Cardiac muscle cell (in vitro differentiated cells and primary cell): ENCODE measurements at regions not wholly inside any gene's neighbourhood (a gene's known extent, or its start where the extent isn't known, plus 50 kb on each side); places are given as distances from the start of the nearest gene placed in this dataset.

Experiments
- DNase-seq, 2 donors: peaks; one replicate each; pipeline versions ENCODE4 v3.0.0 to v3.0.0-alpha.2; 2010 to 2017; ENCODE audit warnings: low read depth in 1 of 2, low spot score in 1 of 2
- H3K27ac ChIP-seq: fragments of 200-600 bp; sonication (generic); 2 replicates; pipeline ENCODE4 v1.5.1; 2016
- H3K27me3 ChIP-seq: fragments of 200-600 bp; sonication (generic); 2 replicates; pipeline ENCODE4 v1.6.0; 2016; ENCODE audit warnings: control low read depth
- H3K36me3 ChIP-seq: fragments of 200-600 bp; sonication (generic); 2 replicates; pipeline ENCODE4 v1.5.1; 2016; ENCODE audit warnings: control low read depth
- H3K4me1 ChIP-seq: fragments of 200-600 bp; sonication (generic); 2 replicates; pipeline ENCODE4 v1.8.1; 2017; ENCODE audit warnings: low read depth, mild to moderate bottlenecking, mixed run types
- H3K4me3 ChIP-seq: fragments of 200-600 bp; sonication (generic); 2 replicates; pipeline ENCODE4 v1.5.1; 2016; ENCODE audit warnings: mild to moderate bottlenecking
- H3K9me3 ChIP-seq: fragments of 200-600 bp; sonication (generic); 2 replicates; pipeline ENCODE4 v1.5.1; 2017; ENCODE audit warnings: low read depth, mild to moderate bottlenecking, control low read depth
- CTCF ChIP-seq: IDR thresholded peaks from 2 replicates; pipeline ENCODE4 v1.5.1; 2012; ENCODE audit warnings: low read depth, mild to moderate bottlenecking, low read length

DNA sequence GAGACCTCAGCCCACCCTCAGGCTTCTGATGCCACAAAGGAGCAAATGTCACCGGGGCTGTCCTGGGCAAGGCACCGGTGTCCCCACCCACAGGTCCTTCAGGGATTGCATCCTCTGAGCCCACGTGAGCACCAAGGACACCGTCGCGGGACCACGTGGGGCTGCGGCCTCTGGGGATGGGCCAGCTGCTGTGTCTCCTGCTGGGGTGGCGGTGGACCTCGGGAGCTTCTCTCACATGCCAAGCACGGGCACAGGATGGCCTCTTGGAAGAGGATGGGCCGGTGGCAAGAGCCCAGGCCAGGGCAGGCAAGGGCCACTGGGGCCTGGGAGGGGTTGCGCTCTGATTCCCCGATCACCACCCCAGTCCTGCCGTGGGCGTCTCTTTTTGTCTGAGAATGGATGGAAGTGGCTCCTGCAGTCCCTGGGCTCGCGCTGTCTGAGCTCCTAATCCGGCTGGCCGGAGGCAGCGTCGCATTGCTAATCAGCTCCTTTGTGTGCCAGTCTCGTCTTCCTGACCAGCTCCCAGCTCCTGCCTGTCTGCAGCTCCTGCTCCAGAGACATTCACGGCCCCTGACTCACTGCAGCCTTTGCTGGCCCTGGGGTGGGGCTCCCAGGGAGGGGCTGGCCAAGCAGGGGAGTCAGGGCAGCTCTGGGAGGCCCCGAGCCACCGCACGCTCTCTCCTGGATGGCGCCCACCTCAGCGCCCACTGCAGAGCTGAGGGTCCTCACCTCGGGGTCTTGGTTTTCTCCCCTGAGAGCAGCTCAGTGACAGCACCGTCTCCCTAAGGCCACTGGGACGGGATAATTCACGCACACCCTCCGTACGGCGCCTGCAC lies 146.7 kb downstream of the CTTN start:
- TF ChIP-seq CTCF = no peak
- Histone ChIP-seq H3K36me3 (no peaks in the 10 kb centered on the region), H3K4me3 (no peak overlapping the region), H3K9me3 (no peaks in the 10 kb centered on the region), H3K27me3 (no peaks in the 10 kb centered on the region), H3K4me1 (no peaks in the 10 kb centered on the region), H3K27ac (no peak overlapping the region)
- DNase-seq = no peak

DNA sequence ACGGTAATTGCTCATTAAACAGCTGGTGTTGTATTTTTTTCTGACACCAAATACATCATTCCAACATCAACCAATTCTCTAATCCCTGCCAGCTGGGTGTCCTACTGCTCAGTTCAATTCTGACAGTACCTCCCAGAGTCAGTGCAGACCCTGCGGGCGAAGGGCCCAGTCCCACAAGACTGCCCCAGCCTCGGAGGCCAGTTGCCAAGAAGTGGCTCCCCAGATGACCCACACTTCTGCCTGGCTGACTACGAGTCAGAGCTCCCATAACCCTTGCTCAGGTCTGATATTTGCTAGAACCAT lies 147.2 kb downstream of the CTTN start:
- Histone ChIP-seq H3K4me3 (no peak overlapping the region), H3K9me3 (no peaks in the 10 kb centered on the region), H3K27ac (no peak overlapping the region), H3K27me3 (no peaks in the 10 kb centered on the region), H3K36me3 (no peaks in the 10 kb centered on the region), H3K4me1 (no peaks in the 10 kb centered on the region)
- no peak for DNase-seq
- no peak for TF ChIP-seq CTCF

- H3K36me3 ChIP-seq = no peaks in the 10 kb centered on the region
- no peak for DNase-seq
- no peaks in the 10 kb centered on the region for H3K9me3 ChIP-seq
- H3K27ac ChIP-seq = no peak overlapping the region
- no peaks in the 10 kb centered on the region for H3K27me3 ChIP-seq
- H3K4me3 ChIP-seq = no peak overlapping the region
- TF ChIP-seq CTCF = no peak
- no peaks in the 10 kb centered on the region for H3K4me1 ChIP-seq
These were observed 148.0 kb downstream of the CTTN start for GRCh38 chr11:70546191-70546940.

DNA sequence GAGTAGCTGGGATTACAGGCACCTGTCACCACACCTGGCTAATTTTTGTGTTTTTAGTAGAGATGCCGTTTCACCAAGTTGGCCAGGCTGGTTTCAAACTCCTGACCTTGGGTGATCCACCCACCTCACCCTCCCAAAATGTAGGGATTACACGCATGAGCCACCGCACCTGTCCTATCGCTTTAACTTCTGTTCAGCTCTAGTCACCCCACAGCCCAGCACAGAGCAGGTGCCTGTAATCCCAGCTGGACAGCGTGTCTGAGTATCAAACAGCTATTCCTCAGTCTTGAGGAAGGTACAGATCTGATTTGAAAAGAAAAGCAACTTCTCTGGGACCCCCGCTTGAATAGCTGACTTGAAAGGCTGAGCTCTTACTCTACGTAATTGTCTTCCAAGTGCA lies 149.1 kb downstream of the CTTN start:
- no peak for TF ChIP-seq CTCF
- H3K27ac ChIP-seq = no peak overlapping the region
- no peaks in the 10 kb centered on the region for H3K9me3 ChIP-seq

DNA sequence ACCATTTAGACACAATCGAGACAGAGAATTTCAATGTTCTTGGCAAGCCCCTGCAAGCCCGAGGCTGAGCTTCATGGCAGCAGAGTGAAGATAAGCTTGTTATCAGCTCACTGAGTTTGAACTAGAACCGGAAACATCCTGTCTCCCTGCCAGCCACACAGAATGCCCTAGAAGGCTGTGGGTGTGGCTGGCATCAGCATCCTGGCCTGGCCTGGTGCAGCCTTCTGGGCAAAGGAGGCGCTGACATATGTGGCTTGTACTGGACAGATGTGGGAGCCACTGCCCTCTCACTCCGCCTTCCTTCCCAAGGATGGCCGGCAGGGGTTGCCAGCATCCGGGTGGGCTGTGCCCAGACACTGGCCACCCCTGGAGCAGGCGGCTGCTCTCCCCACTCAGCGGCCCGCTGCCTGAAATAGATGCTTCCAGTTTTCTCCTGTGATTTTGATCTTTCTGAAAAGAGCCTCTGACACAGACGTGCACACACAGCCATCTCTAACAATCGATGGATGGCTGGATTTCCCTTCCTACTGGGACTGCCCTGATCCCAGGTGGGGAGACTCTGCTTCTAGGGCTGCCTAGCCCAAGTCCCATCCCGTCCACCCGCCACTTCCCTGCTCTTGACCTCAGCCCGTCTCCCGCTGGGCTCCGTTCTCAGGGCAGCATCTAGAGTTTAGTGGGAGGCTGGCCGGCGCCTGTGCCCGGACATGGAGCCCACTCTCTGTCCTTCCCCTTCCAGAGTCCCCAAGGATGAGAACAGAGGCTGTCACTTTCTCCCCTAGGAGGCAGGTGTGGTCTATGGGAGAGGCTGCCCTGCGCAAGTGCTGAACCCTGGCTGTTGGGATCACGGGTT lies 149.7 kb downstream of the CTTN start:
- H3K36me3 ChIP-seq = no peaks in the 10 kb centered on the region
- no peak overlapping the region for H3K4me3 ChIP-seq
- no peak overlapping the region for H3K27ac ChIP-seq
- H3K27me3 ChIP-seq = no peaks in the 10 kb centered on the region
- DNase-seq = no peak
- H3K9me3 ChIP-seq = no peaks in the 10 kb centered on the region
- H3K4me1 ChIP-seq = no peaks in the 10 kb centered on the region
- no peak for TF ChIP-seq CTCF

More for the DNA sequence above, 149.1 kb downstream of the CTTN start:
- Histone ChIP-seq H3K4me1 (no peaks in the 10 kb centered on the region), H3K36me3 (no peaks in the 10 kb centered on the region), H3K4me3 (no peak overlapping the region), H3K27me3 (no peaks in the 10 kb centered on the region)
- DNase-seq = no peak
